ENCODE measurements at regions not wholly inside any gene's neighbourhood (a gene's known extent, or its start where the extent isn't known, plus 50 kb on each side); places are given as distances from the start of the nearest gene placed in this dataset.

GRCh38 chr4:108567831-108568230, 52.5 kb upstream of the RPL34 start:
- Histone ChIP-seq H3K36me3 (ENCODE audit: insufficient read depth, low read length) (no peaks in the 10 kb centered on the region), H3K4me1 (ENCODE audit: control insufficient read depth, insufficient read depth, low read length) (no peaks in the 10 kb centered on the region), H3K9me3 (replicated peaks; ENCODE audit: low read length) (no peaks in the 10 kb centered on the region), H3K4me3 (ENCODE audit: low read length) (no peak overlapping the region), H3K4me2 (ENCODE audit: low read length) (no peak overlapping the region), H3K27me3 (ENCODE audit: control insufficient read depth, insufficient read depth, low read length) (peaks cover 16% of the 10 kb centered on the region), H3K9ac (ENCODE audit: low read depth, low read length) (no peak overlapping the region)

- H3K9me3 ChIP-seq (replicated peaks; ENCODE audit: low read length): no peaks in the 10 kb centered on the region
- no peaks in the 10 kb centered on the region for H3K27me3 ChIP-seq (ENCODE audit: control insufficient read depth, insufficient read depth, low read length)
Measured at GRCh38 chr4:108561116-108561515, 59.3 kb upstream of the RPL34 start.

GRCh38 chr4:108560616-108561015, 59.8 kb upstream of the RPL34 start:
- no peaks in the 10 kb centered on the region for H3K27me3 ChIP-seq (ENCODE audit: control insufficient read depth, insufficient read depth, low read length)

More at GRCh38 chr4:108561116-108561515, 59.3 kb upstream of the RPL34 start:
- Histone ChIP-seq H3K4me1 (ENCODE audit: control insufficient read depth, insufficient read depth, low read length) (peaks cover 5% of the 10 kb centered on the region), H3K36me3 (ENCODE audit: insufficient read depth, low read length) (no peaks in the 10 kb centered on the region), H3K9ac (ENCODE audit: low read depth, low read length) (no peak overlapping the region), H3K4me2 (ENCODE audit: low read length) (no peak overlapping the region), H3K4me3 (ENCODE audit: low read length) (no peak overlapping the region)

GRCh38 chr4:108559911-108560310, 60.5 kb upstream of the RPL34 start:
- Histone ChIP-seq H3K27me3 (ENCODE audit: control insufficient read depth, insufficient read depth, low read length) (peaks cover 4% of the 10 kb centered on the region), H3K9me3 (replicated peaks; ENCODE audit: low read length) (no peaks in the 10 kb centered on the region), H3K4me1 (ENCODE audit: control insufficient read depth, insufficient read depth, low read length) (peaks cover 5% of the 10 kb centered on the region), H3K4me2 (ENCODE audit: low read length) (no peak overlapping the region), H3K36me3 (ENCODE audit: insufficient read depth, low read length) (no peaks in the 10 kb centered on the region), H3K4me3 (ENCODE audit: low read length) (no peak overlapping the region), H3K9ac (ENCODE audit: low read depth, low read length) (no peak overlapping the region)

More at GRCh38 chr4:108560616-108561015, 59.8 kb upstream of the RPL34 start:
- Histone ChIP-seq H3K9me3 (replicated peaks; ENCODE audit: low read length) (no peaks in the 10 kb centered on the region), H3K9ac (ENCODE audit: low read depth, low read length) (no peak overlapping the region), H3K4me2 (ENCODE audit: low read length) (no peak overlapping the region), H3K4me3 (ENCODE audit: low read length) (no peak overlapping the region), H3K36me3 (ENCODE audit: insufficient read depth, low read length) (no peaks in the 10 kb centered on the region), H3K4me1 (ENCODE audit: control insufficient read depth, insufficient read depth, low read length) (peaks cover 5% of the 10 kb centered on the region)

- H3K9me3 ChIP-seq (replicated peaks; ENCODE audit: low read length): no peaks in the 10 kb centered on the region
- no peak overlapping the region for H3K4me2 ChIP-seq (ENCODE audit: low read length)
- H3K4me1 ChIP-seq (ENCODE audit: control insufficient read depth, insufficient read depth, low read length): peaks cover 5% of the 10 kb centered on the region
- H3K9ac ChIP-seq (ENCODE audit: low read depth, low read length): no peak overlapping the region
- peaks cover 8% of the 10 kb centered on the region for H3K27me3 ChIP-seq (ENCODE audit: control insufficient read depth, insufficient read depth, low read length)
- H3K36me3 ChIP-seq (ENCODE audit: insufficient read depth, low read length): no peaks in the 10 kb centered on the region
- no peak overlapping the region for H3K4me3 ChIP-seq (ENCODE audit: low read length)
Measured at GRCh38 chr4:108559068-108559793, 61.1 kb upstream of the RPL34 start.

GRCh38 chr4:108556588-108557200, 63.7 kb upstream of the RPL34 start:
- H3K4me2 ChIP-seq (ENCODE audit: low read length): no peak overlapping the region
- H3K4me1 ChIP-seq (ENCODE audit: control insufficient read depth, insufficient read depth, low read length): peaks cover 5% of the 10 kb centered on the region
- H3K9ac ChIP-seq (ENCODE audit: low read depth, low read length): no peak overlapping the region
- no peaks in the 10 kb centered on the region for H3K9me3 ChIP-seq (replicated peaks; ENCODE audit: low read length)
- H3K36me3 ChIP-seq (ENCODE audit: insufficient read depth, low read length): no peaks in the 10 kb centered on the region
- peaks cover 8% of the 10 kb centered on the region for H3K27me3 ChIP-seq (ENCODE audit: control insufficient read depth, insufficient read depth, low read length)
- H3K4me3 ChIP-seq (ENCODE audit: low read length): no peak overlapping the region

- no peaks in the 10 kb centered on the region for H3K36me3 ChIP-seq (ENCODE audit: insufficient read depth, low read length)
- no peaks in the 10 kb centered on the region for H3K9me3 ChIP-seq (replicated peaks; ENCODE audit: low read length)
- peaks cover 5% of the 10 kb centered on the region for H3K4me1 ChIP-seq (ENCODE audit: control insufficient read depth, insufficient read depth, low read length)
- H3K4me3 ChIP-seq (ENCODE audit: low read length): no peak overlapping the region
- no peak overlapping the region for H3K4me2 ChIP-seq (ENCODE audit: low read length)
- H3K27me3 ChIP-seq (ENCODE audit: control insufficient read depth, insufficient read depth, low read length): peaks cover 8% of the 10 kb centered on the region
- no peak overlapping the region for H3K9ac ChIP-seq (ENCODE audit: low read depth, low read length)
Measured at GRCh38 chr4:108556166-108556565, 64.2 kb upstream of the RPL34 start.

- Histone ChIP-seq H3K9me3 (replicated peaks; ENCODE audit: low read length) (no peaks in the 10 kb centered on the region), H3K4me3 (ENCODE audit: low read length) (no peak overlapping the region), H3K4me1 (ENCODE audit: control insufficient read depth, insufficient read depth, low read length) (peaks cover 4% of the 10 kb centered on the region)
Measured at GRCh38 chr4:108555701-108556100, 64.7 kb upstream of the RPL34 start.

GRCh38 chr4:108547682-108548081, 72.7 kb upstream of the RPL34 start:
- H3K27me3 ChIP-seq (ENCODE audit: control insufficient read depth, insufficient read depth, low read length): peaks cover 1% of the 10 kb centered on the region
- no peaks in the 10 kb centered on the region for H3K36me3 ChIP-seq (ENCODE audit: insufficient read depth, low read length)
- H3K4me2 ChIP-seq (ENCODE audit: low read length): no peak overlapping the region
- no peaks in the 10 kb centered on the region for H3K9me3 ChIP-seq (replicated peaks; ENCODE audit: low read length)
- no peaks in the 10 kb centered on the region for H3K4me1 ChIP-seq (ENCODE audit: control insufficient read depth, insufficient read depth, low read length)
- no peak overlapping the region for H3K9ac ChIP-seq (ENCODE audit: low read depth, low read length)
- H3K4me3 ChIP-seq (ENCODE audit: low read length): no peak overlapping the region

More at GRCh38 chr4:108555701-108556100, 64.7 kb upstream of the RPL34 start:
- no peak overlapping the region for H3K9ac ChIP-seq (ENCODE audit: low read depth, low read length)
- H3K4me2 ChIP-seq (ENCODE audit: low read length): no peak overlapping the region
- H3K36me3 ChIP-seq (ENCODE audit: insufficient read depth, low read length): no peaks in the 10 kb centered on the region
- peaks cover 8% of the 10 kb centered on the region for H3K27me3 ChIP-seq (ENCODE audit: control insufficient read depth, insufficient read depth, low read length)

GRCh38 chr4:108546728-108547127, 73.6 kb upstream of the RPL34 start:
- H3K27me3 ChIP-seq (ENCODE audit: control insufficient read depth, insufficient read depth, low read length): peaks cover 6% of the 10 kb centered on the region
- H3K4me2 ChIP-seq (ENCODE audit: low read length): no peak overlapping the region
- no peak overlapping the region for H3K4me3 ChIP-seq (ENCODE audit: low read length)
- H3K9me3 ChIP-seq (replicated peaks; ENCODE audit: low read length): no peaks in the 10 kb centered on the region
- no peaks in the 10 kb centered on the region for H3K4me1 ChIP-seq (ENCODE audit: control insufficient read depth, insufficient read depth, low read length)
- H3K36me3 ChIP-seq (ENCODE audit: insufficient read depth, low read length): no peaks in the 10 kb centered on the region
- no peak overlapping the region for H3K9ac ChIP-seq (ENCODE audit: low read depth, low read length)

GRCh38 chr4:108544481-108544880, 75.9 kb upstream of the RPL34 start:
- no peaks in the 10 kb centered on the region for H3K4me1 ChIP-seq (ENCODE audit: control insufficient read depth, insufficient read depth, low read length)
- no peak overlapping the region for H3K4me2 ChIP-seq (ENCODE audit: low read length)
- H3K27me3 ChIP-seq (ENCODE audit: control insufficient read depth, insufficient read depth, low read length): peaks cover 6% of the 10 kb centered on the region
- H3K4me3 ChIP-seq (ENCODE audit: low read length): no peak overlapping the region
- no peaks in the 10 kb centered on the region for H3K9me3 ChIP-seq (replicated peaks; ENCODE audit: low read length)
- no peaks in the 10 kb centered on the region for H3K36me3 ChIP-seq (ENCODE audit: insufficient read depth, low read length)
- no peak overlapping the region for H3K9ac ChIP-seq (ENCODE audit: low read depth, low read length)

All from skeletal muscle satellite cell (primary cell).